NCI-H128 (cell line): ENCODE measurements at regions not wholly inside any gene's neighbourhood (a gene's known extent, or its start where the extent isn't known, plus 50 kb on each side); places are given as distances from the start of the nearest gene placed in this dataset.

ENCODE experiments used
- DNase-seq: peaks from one replicate; lab custom pipeline; 2025; ENCODE audit not compliant: unreplicated experiment; lab: John Stamatoyannopoulos, UW

- no peak for DNase-seq
These were observed 106.7 kb downstream of the RBFOX3 start for GRCh38 chr17:79504181-79504605.

- DNase-seq, result no peak
These were observed 107.6 kb downstream of the RBFOX3 start for GRCh38 chr17:79503126-79503839.

- DNase-seq, result no peak
These were observed 108.9 kb downstream of the RBFOX3 start for GRCh38 chr17:79501910-79502309.

GRCh38 chr17:79500745-79501618 lies 109.9 kb downstream of the RBFOX3 start:
- DNase-seq, result no peak

- DNase-seq, result no peak
These were observed 112.0 kb downstream of the RBFOX3 start for GRCh38 chr17:79498854-79499253.

- DNase-seq, result no peak
These were observed 113.0 kb downstream of the RBFOX3 start for GRCh38 chr17:79497777-79498348.

GRCh38 chr17:79496422-79497005 lies 114.3 kb downstream of the RBFOX3 start:
- no peak for DNase-seq

- DNase-seq, result no peak
These were observed 115.2 kb downstream of the RBFOX3 start for GRCh38 chr17:79495665-79496064.

- DNase-seq, result no peak
These were observed 119.8 kb downstream of the RBFOX3 start for GRCh38 chr17:79491006-79491405.

GRCh38 chr17:79490530-79490929 lies 120.3 kb downstream of the RBFOX3 start:
- no peak for DNase-seq

GRCh38 chr17:79487149-79487548 lies 123.7 kb downstream of the RBFOX3 start:
- DNase-seq, result no peak

- no peak for DNase-seq
These were observed 124.9 kb downstream of the RBFOX3 start for GRCh38 chr17:79485991-79486390.

- no peak for DNase-seq
These were observed 125.3 kb downstream of the RBFOX3 start for GRCh38 chr17:79485419-79485985.

- DNase-seq, result no peak
These were observed 126.0 kb downstream of the RBFOX3 start for GRCh38 chr17:79484600-79485418.

GRCh38 chr17:79483842-79484241 lies 127.0 kb downstream of the RBFOX3 start:
- no peak for DNase-seq

- DNase-seq, result no peak
These were observed 127.9 kb downstream of the RBFOX3 start for GRCh38 chr17:79482727-79483521.

GRCh38 chr17:79479876-79480275 lies 131.0 kb downstream of the RBFOX3 start:
- no peak for DNase-seq

- no peak for DNase-seq
These were observed 132.0 kb downstream of the RBFOX3 start for GRCh38 chr17:79478841-79479240.

GRCh38 chr17:79478051-79478461 lies 132.8 kb downstream of the RBFOX3 start:
- DNase-seq, result no peak
